Neural cell (in vitro differentiated cells): ENCODE measurements at regions not wholly inside any gene's neighbourhood (a gene's known extent, or its start where the extent isn't known, plus 50 kb on each side); places are given as distances from the start of the nearest gene placed in this dataset.

ENCODE experiments used
- H2AFZ ChIP-seq: fragments of 200-600, 300-800 bp; sonication (generic), shearing (Covaris generic); 2 replicates; pipeline ENCODE4 v1.6.0; 2014; ENCODE audit warnings: low read depth, mild to moderate bottlenecking, antibody characterized with exemption, low read length, moderate library complexity
- H3F3A ChIP-seq: fragments of 200-600 bp; shearing (Covaris generic); 2 replicates; pipeline ENCODE4 v1.6.1; 2016; ENCODE audit warnings: mild to moderate bottlenecking, moderate library complexity, mixed read lengths, antibody characterized with exemption, low read length; ENCODE audit not compliant: insufficient read depth, poor library complexity, severe bottlenecking
- H3K27ac ChIP-seq: fragments of 200-600, 300-800 bp; sonication (generic), shearing (Covaris generic); 2 replicates; pipeline ENCODE4 v1.5.1; 2014; ENCODE audit warnings: mild to moderate bottlenecking, low read length, moderate library complexity
- H3K27me3 ChIP-seq: fragments of 300-800, 200-600 bp; sonication (generic), shearing (Covaris generic); 2 replicates; pipeline ENCODE4 v1.6.0; 2014; ENCODE audit warnings: mild to moderate bottlenecking, low read depth, low read length, moderate library complexity; ENCODE audit not compliant: insufficient read depth
- H3K36me3 ChIP-seq: fragments of 300-800, 200-600 bp; sonication (generic), shearing (Covaris generic); 2 replicates; pipeline ENCODE4 v1.5.1; 2014; ENCODE audit warnings: mild to moderate bottlenecking, antibody characterized with exemption, low read length, moderate library complexity; ENCODE audit not compliant: insufficient read depth
- H3K4me2 ChIP-seq: fragments of 300-800, 200-600 bp; sonication (generic), shearing (Covaris generic); 2 replicates; pipeline ENCODE4 v1.6.0; 2014; ENCODE audit warnings: mild to moderate bottlenecking, low read length
- H3K4me3 ChIP-seq: fragments of 300-800, 200-600 bp; sonication (generic), shearing (Covaris generic); 2 replicates; pipeline ENCODE4 v1.5.1; 2014; ENCODE audit warnings: mild to moderate bottlenecking, low read length, moderate library complexity
- H3K79me2 ChIP-seq: fragments of 200-600 bp; shearing (Covaris generic); replicated peaks from 2 replicates; pipeline ENCODE4 v1.6.0; 2014; ENCODE audit warnings: mild to moderate bottlenecking, low read length, moderate library complexity; ENCODE audit not compliant: insufficient read depth
- H3K9ac ChIP-seq: fragments of 300-800, 200-600 bp; sonication (generic), shearing (Covaris generic); 2 replicates; pipeline ENCODE4 v1.6.1; 2016; ENCODE audit warnings: mild to moderate bottlenecking, low read length, mixed read lengths
- H3K9me2 ChIP-seq: fragments of 200-600 bp; shearing (Covaris generic); 2 replicates; pipeline ENCODE4 v1.6.1; 2016; ENCODE audit warnings: mild to moderate bottlenecking, low read length, mixed read lengths; ENCODE audit not compliant: insufficient read depth
- H3K9me3 ChIP-seq: fragments of 200-600, 300-800 bp; sonication (generic), shearing (Covaris generic); 2 replicates; pipeline ENCODE4 v1.6.1; 2016; ENCODE audit warnings: mild to moderate bottlenecking, mixed run types, low read length, moderate library complexity, mixed read lengths
- H4K20me1 ChIP-seq: fragments of 200-600 bp; shearing (Covaris generic); 2 replicates; pipeline ENCODE4 v1.6.1; 2016; ENCODE audit warnings: mild to moderate bottlenecking, mixed run types; ENCODE audit not compliant: insufficient read depth
- EP300 ChIP-seq: fragments of 450-650 bp; conservative IDR thresholded peaks from 2 replicates; pipeline ENCODE4 v1.6.1; 2014; ENCODE audit warnings: antibody characterized with exemption, mild to moderate bottlenecking, moderate library complexity; ENCODE audit not compliant: poor library complexity, severe bottlenecking
- EZH2 ChIP-seq: fragments of 200-600, 300-800 bp; shearing (Covaris generic), sonication (generic); IDR thresholded peaks from 2 replicates; pipeline ENCODE4 v1.6.1; 2014; ENCODE audit warnings: antibody characterized with exemption, low read length, borderline replicate concordance, mild to moderate bottlenecking; ENCODE audit not compliant: insufficient read depth, poor library complexity, severe bottlenecking
- MXI1 ChIP-seq: fragments of 450-650 bp; conservative IDR thresholded peaks from 2 replicates; pipeline ENCODE4 v1.6.1; 2014; ENCODE audit warnings: antibody characterized with exemption, mild to moderate bottlenecking; ENCODE audit not compliant: poor library complexity, severe bottlenecking
- POLR2AphosphoS5 ChIP-seq: IDR thresholded peaks from 2 replicates; pipeline ENCODE4 v1.6.1; 2012
- RAD21 ChIP-seq: fragments of 450-650 bp; conservative IDR thresholded peaks from 2 replicates; pipeline ENCODE4 v1.6.1; 2014; ENCODE audit warnings: antibody characterized with exemption, mild to moderate bottlenecking, moderate library complexity
- SMC3 ChIP-seq: fragments of 450-650 bp; conservative IDR thresholded peaks from 2 replicates; pipeline ENCODE4 v1.6.1; 2014; ENCODE audit warnings: antibody characterized with exemption, mild to moderate bottlenecking, moderate library complexity; ENCODE audit not compliant: poor library complexity
- TAF1 ChIP-seq: IDR thresholded peaks from 2 replicates; pipeline ENCODE4 v1.6.1; 2012; ENCODE audit warnings: low read depth
- TF ChIP-seq, protein P1 (sequence below): fragments of 450-650 bp; IDR thresholded peaks from 2 replicates; pipeline ENCODE4 v1.5.1; 2014; ENCODE audit warnings: antibody characterized with exemption, mild to moderate bottlenecking, moderate library complexity; ENCODE audit not compliant: poor library complexity, severe bottlenecking
- TF ChIP-seq, protein P2 (sequence below): IDR thresholded peaks from 2 replicates; pipeline ENCODE4 v1.6.1; 2012; ENCODE audit warnings: borderline replicate concordance

DNA sequence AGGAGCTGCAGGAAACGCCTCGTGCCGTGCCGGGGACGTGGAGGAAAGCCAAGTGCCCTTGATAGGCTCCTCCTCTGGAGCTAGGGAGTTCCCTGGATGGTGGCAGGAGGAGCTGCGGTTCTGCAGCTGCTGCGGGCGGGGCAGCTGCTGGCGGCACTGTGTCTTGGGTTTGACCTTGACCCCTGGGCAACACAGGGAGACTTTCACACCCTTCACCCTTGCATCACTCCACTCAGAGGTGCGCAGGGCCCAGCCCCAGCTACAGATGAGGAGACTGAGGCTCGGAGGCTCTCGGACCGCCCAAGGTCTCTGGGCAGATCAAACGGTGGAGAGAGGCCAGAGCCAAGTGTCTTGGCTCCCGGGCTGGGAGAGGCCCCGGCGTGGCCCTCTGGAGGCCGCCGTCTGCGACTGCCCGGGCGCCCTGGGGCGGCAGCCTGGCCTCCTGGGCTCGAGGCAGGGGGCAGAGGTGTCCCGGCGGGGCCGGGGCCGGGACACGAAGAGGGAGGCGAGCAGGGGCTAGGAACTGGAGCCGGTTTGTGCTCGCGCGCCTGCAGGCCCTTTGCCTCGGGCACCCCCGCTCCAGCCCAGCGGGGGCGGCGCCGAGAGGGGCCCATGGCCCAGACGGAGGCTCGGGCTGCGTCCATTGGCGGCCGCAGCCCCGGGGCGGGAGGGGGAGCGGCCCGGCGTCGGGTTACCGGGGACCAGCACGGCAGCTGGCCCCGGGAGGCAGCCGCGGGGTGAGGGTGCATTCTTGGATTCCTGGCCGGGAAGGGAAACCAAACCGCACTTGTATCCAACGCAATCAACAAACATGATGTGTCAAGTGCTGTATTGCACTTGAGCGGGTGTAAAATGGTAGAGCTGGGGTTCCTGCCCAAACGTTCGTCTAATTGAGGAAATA, 129.6 kb upstream of the SLC1A4 start:
- no peak overlapping the region for H2AFZ ChIP-seq
- H3K9ac ChIP-seq = no peak overlapping the region
- no peak overlapping the region for H3K4me3 ChIP-seq
- H3K4me2 ChIP-seq = no peak overlapping the region
- no peaks in the 10 kb centered on the region for H3K9me3 ChIP-seq
- no peaks in the 10 kb centered on the region for H4K20me1 ChIP-seq
- H3K36me3 ChIP-seq = no peaks in the 10 kb centered on the region
- no peaks in the 10 kb centered on the region for H3K27me3 ChIP-seq
- no peaks in the 10 kb centered on the region for H3K79me2 ChIP-seq
- H3K27ac ChIP-seq = no peak overlapping the region
- no peaks in the 10 kb centered on the region for H3K9me2 ChIP-seq
- H3F3A ChIP-seq = no peaks in the 10 kb centered on the region
- TF ChIP-seq MXI1 = no peak

- Histone ChIP-seq H3K9ac (no peak overlapping the region), H3K9me3 (no peaks in the 10 kb centered on the region), H4K20me1 (no peaks in the 10 kb centered on the region), H3F3A (no peaks in the 10 kb centered on the region), H3K27me3 (no peaks in the 10 kb centered on the region), H3K9me2 (no peaks in the 10 kb centered on the region), H3K4me2 (no peak overlapping the region), H2AFZ (no peak overlapping the region), H3K79me2 (no peaks in the 10 kb centered on the region), H3K36me3 (no peaks in the 10 kb centered on the region), H3K27ac (no peak overlapping the region), H3K4me3 (no peak overlapping the region)
- TF ChIP-seq MXI1 (no peak), EP300 (no peak), RAD21 (no peak), TAF1 (no peak), EZH2 (no peak), POLR2AphosphoS5 (no peak), SMC3 (no peak)
- TF ChIP-seq, protein P1, sequence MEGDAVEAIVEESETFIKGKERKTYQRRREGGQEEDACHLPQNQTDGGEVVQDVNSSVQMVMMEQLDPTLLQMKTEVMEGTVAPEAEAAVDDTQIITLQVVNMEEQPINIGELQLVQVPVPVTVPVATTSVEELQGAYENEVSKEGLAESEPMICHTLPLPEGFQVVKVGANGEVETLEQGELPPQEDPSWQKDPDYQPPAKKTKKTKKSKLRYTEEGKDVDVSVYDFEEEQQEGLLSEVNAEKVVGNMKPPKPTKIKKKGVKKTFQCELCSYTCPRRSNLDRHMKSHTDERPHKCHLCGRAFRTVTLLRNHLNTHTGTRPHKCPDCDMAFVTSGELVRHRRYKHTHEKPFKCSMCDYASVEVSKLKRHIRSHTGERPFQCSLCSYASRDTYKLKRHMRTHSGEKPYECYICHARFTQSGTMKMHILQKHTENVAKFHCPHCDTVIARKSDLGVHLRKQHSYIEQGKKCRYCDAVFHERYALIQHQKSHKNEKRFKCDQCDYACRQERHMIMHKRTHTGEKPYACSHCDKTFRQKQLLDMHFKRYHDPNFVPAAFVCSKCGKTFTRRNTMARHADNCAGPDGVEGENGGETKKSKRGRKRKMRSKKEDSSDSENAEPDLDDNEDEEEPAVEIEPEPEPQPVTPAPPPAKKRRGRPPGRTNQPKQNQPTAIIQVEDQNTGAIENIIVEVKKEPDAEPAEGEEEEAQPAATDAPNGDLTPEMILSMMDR = no peak
- TF ChIP-seq, protein P2, sequence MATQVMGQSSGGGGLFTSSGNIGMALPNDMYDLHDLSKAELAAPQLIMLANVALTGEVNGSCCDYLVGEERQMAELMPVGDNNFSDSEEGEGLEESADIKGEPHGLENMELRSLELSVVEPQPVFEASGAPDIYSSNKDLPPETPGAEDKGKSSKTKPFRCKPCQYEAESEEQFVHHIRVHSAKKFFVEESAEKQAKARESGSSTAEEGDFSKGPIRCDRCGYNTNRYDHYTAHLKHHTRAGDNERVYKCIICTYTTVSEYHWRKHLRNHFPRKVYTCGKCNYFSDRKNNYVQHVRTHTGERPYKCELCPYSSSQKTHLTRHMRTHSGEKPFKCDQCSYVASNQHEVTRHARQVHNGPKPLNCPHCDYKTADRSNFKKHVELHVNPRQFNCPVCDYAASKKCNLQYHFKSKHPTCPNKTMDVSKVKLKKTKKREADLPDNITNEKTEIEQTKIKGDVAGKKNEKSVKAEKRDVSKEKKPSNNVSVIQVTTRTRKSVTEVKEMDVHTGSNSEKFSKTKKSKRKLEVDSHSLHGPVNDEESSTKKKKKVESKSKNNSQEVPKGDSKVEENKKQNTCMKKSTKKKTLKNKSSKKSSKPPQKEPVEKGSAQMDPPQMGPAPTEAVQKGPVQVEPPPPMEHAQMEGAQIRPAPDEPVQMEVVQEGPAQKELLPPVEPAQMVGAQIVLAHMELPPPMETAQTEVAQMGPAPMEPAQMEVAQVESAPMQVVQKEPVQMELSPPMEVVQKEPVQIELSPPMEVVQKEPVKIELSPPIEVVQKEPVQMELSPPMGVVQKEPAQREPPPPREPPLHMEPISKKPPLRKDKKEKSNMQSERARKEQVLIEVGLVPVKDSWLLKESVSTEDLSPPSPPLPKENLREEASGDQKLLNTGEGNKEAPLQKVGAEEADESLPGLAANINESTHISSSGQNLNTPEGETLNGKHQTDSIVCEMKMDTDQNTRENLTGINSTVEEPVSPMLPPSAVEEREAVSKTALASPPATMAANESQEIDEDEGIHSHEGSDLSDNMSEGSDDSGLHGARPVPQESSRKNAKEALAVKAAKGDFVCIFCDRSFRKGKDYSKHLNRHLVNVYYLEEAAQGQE = no peak
Measured at GRCh38 chr2:64860276-64860885, 128.8 kb upstream of the SLC1A4 start.
